ENCODE measurements at regions not wholly inside any gene's neighbourhood (a gene's known extent, or its start where the extent isn't known, plus 50 kb on each side); places are given as distances from the start of the nearest gene placed in this dataset.

DNA sequence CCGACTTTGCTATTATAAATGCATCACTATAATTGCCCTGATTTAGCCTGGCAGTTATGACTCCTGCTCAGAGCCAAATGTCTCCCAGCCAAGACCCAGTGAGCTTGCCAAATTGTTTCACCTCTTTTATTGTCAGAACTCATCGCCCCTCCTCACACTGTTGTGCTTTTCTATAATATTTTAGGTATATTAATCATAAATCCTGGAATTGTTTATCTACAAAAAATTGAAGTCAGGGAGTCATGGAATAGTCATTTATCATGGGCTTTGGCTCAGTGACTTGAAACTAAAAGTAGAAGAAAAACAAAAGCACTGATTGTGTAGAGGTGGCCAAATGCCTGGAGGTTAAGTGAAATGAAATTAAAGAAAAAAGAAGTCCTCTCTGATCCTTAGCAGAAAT, 85.6 kb downstream of the PFDN4 start:
- TF ChIP-seq TOX (CRISPR knock-in tag; IDR thresholded peaks at IDR 0.05; ENCODE audit: borderline replicate concordance) (peak; percentile 6; the same call in 1 of the 2 replicates), ESRRG (CRISPR knock-in tag; IDR thresholded peaks at IDR 0.05) (no peak)
- ATAC-seq, result peak; percentile 87

GRCh38 chr20:54294094-54294493, 86.2 kb downstream of the PFDN4 start:
- TF ChIP-seq ZNF565 (CRISPR knock-in tag; conservative IDR thresholded peaks at IDR 0.05; ENCODE audit: low read depth) (no peak), ESRRG (CRISPR knock-in tag; IDR thresholded peaks at IDR 0.05) (no peak), ZFP3 (CRISPR knock-in tag; IDR thresholded peaks at IDR 0.05) (no peak), BACH2 (CRISPR knock-in tag; IDR thresholded peaks at IDR 0.05; ENCODE audit: borderline replicate concordance) (no peak), ISL1 (CRISPR knock-in tag; IDR thresholded peaks at IDR 0.05) (no peak), CSDC2 (CRISPR knock-in tag; IDR thresholded peaks at IDR 0.05) (no peak), TCF4 (CRISPR knock-in tag; IDR thresholded peaks at IDR 0.05; ENCODE audit: borderline replicate concordance) (no peak), GLIS3 (CRISPR knock-in tag; IDR thresholded peaks at IDR 0.05) (no peak), SNAI2 (CRISPR knock-in tag; IDR thresholded peaks at IDR 0.05) (no peak), ZNF70 (CRISPR knock-in tag; IDR thresholded peaks at IDR 0.05) (no peak), PPARA (CRISPR knock-in tag; IDR thresholded peaks at IDR 0.05; ENCODE audit: borderline replicate concordance) (no peak), ZFP30 (CRISPR knock-in tag; IDR thresholded peaks at IDR 0.05) (no peak), ZC3H10 (CRISPR knock-in tag; IDR thresholded peaks at IDR 0.05) (no peak), TOX (CRISPR knock-in tag; IDR thresholded peaks at IDR 0.05; ENCODE audit: borderline replicate concordance) (no peak), ARNTL (CRISPR knock-in tag; IDR thresholded peaks at IDR 0.05; ENCODE audit: borderline replicate concordance, low read depth) (no peak)
- TF ChIP-seq, protein P1, sequence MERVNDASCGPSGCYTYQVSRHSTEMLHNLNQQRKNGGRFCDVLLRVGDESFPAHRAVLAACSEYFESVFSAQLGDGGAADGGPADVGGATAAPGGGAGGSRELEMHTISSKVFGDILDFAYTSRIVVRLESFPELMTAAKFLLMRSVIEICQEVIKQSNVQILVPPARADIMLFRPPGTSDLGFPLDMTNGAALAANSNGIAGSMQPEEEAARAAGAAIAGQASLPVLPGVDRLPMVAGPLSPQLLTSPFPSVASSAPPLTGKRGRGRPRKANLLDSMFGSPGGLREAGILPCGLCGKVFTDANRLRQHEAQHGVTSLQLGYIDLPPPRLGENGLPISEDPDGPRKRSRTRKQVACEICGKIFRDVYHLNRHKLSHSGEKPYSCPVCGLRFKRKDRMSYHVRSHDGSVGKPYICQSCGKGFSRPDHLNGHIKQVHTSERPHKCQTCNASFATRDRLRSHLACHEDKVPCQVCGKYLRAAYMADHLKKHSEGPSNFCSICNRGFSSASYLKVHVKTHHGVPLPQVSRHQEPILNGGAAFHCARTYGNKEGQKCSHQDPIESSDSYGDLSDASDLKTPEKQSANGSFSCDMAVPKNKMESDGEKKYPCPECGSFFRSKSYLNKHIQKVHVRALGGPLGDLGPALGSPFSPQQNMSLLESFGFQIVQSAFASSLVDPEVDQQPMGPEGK (CRISPR knock-in tag; IDR thresholded peaks at IDR 0.05; ENCODE audit: borderline replicate concordance), result no peak
- TF ChIP-seq, protein P2, sequence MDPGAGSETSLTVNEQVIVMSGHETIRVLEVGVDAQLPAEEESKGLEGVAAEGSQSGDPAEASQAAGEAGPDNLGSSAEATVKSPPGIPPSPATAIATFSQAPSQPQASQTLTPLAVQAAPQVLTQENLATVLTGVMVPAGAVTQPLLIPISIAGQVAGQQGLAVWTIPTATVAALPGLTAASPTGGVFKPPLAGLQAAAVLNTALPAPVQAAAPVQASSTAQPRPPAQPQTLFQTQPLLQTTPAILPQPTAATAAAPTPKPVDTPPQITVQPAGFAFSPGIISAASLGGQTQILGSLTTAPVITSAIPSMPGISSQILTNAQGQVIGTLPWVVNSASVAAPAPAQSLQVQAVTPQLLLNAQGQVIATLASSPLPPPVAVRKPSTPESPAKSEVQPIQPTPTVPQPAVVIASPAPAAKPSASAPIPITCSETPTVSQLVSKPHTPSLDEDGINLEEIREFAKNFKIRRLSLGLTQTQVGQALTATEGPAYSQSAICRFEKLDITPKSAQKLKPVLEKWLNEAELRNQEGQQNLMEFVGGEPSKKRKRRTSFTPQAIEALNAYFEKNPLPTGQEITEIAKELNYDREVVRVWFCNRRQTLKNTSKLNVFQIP (CRISPR knock-in tag; IDR thresholded peaks at IDR 0.05; ENCODE audit: borderline replicate concordance, low read depth), result no peak
- TF ChIP-seq, protein P3, sequence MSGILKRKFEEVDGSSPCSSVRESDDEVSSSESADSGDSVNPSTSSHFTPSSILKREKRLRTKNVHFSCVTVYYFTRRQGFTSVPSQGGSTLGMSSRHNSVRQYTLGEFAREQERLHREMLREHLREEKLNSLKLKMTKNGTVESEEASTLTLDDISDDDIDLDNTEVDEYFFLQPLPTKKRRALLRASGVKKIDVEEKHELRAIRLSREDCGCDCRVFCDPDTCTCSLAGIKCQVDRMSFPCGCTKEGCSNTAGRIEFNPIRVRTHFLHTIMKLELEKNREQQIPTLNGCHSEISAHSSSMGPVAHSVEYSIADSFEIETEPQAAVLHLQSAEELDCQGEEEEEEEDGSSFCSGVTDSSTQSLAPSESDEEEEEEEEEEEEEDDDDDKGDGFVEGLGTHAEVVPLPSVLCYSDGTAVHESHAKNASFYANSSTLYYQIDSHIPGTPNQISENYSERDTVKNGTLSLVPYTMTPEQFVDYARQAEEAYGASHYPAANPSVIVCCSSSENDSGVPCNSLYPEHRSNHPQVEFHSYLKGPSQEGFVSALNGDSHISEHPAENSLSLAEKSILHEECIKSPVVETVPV (CRISPR knock-in tag; IDR thresholded peaks at IDR 0.05), result no peak
- TF ChIP-seq, protein P4, sequence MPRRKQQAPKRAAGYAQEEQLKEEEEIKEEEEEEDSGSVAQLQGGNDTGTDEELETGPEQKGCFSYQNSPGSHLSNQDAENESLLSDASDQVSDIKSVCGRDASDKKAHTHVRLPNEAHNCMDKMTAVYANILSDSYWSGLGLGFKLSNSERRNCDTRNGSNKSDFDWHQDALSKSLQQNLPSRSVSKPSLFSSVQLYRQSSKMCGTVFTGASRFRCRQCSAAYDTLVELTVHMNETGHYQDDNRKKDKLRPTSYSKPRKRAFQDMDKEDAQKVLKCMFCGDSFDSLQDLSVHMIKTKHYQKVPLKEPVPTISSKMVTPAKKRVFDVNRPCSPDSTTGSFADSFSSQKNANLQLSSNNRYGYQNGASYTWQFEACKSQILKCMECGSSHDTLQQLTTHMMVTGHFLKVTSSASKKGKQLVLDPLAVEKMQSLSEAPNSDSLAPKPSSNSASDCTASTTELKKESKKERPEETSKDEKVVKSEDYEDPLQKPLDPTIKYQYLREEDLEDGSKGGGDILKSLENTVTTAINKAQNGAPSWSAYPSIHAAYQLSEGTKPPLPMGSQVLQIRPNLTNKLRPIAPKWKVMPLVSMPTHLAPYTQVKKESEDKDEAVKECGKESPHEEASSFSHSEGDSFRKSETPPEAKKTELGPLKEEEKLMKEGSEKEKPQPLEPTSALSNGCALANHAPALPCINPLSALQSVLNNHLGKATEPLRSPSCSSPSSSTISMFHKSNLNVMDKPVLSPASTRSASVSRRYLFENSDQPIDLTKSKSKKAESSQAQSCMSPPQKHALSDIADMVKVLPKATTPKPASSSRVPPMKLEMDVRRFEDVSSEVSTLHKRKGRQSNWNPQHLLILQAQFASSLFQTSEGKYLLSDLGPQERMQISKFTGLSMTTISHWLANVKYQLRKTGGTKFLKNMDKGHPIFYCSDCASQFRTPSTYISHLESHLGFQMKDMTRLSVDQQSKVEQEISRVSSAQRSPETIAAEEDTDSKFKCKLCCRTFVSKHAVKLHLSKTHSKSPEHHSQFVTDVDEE (CRISPR knock-in tag; IDR thresholded peaks at IDR 0.05), result no peak
- ATAC-seq, result peak; percentile 17; the same call in 1 of the 3 replicates

DNA sequence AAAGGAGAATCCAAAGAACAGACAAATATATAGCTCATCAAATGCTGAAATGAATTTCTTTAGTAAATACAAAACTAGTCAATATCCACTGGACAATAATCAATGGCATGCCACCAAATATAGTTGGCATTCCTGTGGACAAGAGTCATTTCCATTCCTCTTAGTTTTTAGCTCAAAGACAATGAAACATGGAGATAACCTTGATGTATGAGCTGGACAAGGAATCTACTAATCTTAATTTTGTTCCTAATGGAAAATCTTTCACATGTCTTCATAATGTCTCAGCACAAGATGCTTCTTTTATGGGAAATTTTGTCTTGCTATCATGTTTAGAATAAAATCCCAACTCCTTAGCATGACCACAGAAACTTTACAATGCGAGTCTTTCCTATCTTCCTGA, 87.8 kb downstream of the PFDN4 start:
- ATAC-seq, result no peak
- TF ChIP-seq ISL1 (CRISPR knock-in tag; IDR thresholded peaks at IDR 0.05) (no peak), TCF4 (CRISPR knock-in tag; IDR thresholded peaks at IDR 0.05; ENCODE audit: borderline replicate concordance) (no peak), ZNF565 (CRISPR knock-in tag; conservative IDR thresholded peaks at IDR 0.05; ENCODE audit: low read depth) (no peak), GLIS3 (CRISPR knock-in tag; IDR thresholded peaks at IDR 0.05) (no peak), OSR1 (CRISPR knock-in tag; IDR thresholded peaks at IDR 0.05) (no peak), PPARA (CRISPR knock-in tag; IDR thresholded peaks at IDR 0.05; ENCODE audit: borderline replicate concordance) (no peak), ZNF70 (CRISPR knock-in tag; IDR thresholded peaks at IDR 0.05) (no peak)
- TF ChIP-seq, protein P1 (CRISPR knock-in tag; IDR thresholded peaks at IDR 0.05; ENCODE audit: borderline replicate concordance), result no peak
- TF ChIP-seq, protein P4 (CRISPR knock-in tag; IDR thresholded peaks at IDR 0.05), result no peak
